HG03469 (cell line): ENCODE measurements at regions not wholly inside any gene's neighbourhood (a gene's known extent, or its start where the extent isn't known, plus 50 kb on each side); places are given as distances from the start of the nearest gene placed in this dataset.
"Not testable (repeated sequence)": the region's sequence is repeated elsewhere in the genome, so short reads cannot be mapped to it uniquely, and the experiment has no call there.

Source experiments
- ATAC-seq: cut with Tn5 transposase; IDR thresholded peaks from one replicate; pipeline ENCODE4 v1.9.1; 2021; ENCODE audit warnings: mild to moderate bottlenecking, moderate library complexity, moderate number of reproducible peaks; ENCODE audit not compliant: unreplicated experiment

DNA sequence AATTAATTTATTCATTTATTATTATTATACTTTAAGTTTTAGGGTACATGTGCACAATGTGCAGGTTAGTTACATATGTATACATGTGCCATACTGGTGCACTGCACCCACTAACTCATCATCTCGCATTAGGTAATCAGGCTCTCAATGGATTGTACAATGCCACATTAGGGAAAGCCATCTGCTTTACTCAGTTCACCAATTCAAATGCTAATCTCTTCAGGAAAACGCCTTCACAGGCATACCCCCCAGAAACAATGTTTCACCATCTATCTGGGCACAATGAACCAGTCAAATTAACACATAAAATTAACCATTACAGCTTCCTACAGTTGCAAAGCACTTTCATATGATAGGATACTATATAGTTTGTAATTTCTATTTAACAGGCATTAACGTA is 84.8 kb upstream of the DNAJC10 start:
- no peak for ATAC-seq

DNA sequence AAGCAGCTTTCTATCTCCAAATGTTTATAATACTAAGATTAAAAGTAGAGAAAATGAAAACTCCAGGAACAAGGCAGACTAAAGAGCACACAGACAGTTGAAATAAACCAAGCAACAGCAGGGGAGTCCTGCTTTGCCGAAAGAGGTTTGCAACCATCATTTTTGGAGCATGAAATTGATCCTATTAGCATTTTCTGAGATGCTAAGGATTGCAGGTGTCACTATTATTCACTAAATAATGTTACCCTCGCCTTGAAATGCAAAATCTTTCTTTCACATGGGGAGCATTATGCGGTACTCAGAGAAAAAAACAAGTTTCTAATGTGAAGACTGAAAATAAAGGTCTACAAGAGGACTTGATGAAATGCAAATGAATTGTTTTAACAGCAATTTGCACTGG is 81.7 kb upstream of the DNAJC10 start:
- ATAC-seq: no peak

DNA sequence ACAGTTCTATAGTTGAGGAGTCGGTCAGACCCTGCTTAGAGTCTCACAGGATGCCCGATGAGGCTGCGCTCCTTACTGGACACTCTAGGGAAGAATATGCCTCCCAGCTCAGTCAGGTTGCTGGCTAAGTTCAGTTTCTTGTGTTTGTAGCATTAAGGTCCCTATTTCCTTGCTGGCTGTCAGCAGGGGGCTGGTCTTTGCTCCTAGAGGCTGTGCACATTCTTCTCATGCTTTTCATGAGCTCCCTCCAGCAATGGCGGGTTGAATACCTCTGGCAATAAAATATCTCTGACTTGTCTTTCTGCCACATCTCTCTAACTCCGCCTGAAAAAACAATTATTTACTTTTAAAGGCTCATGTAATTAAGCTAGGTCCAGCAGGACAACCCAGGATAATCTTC is 79.4 kb upstream of the DNAJC10 start:
- ATAC-seq: no peak

DNA sequence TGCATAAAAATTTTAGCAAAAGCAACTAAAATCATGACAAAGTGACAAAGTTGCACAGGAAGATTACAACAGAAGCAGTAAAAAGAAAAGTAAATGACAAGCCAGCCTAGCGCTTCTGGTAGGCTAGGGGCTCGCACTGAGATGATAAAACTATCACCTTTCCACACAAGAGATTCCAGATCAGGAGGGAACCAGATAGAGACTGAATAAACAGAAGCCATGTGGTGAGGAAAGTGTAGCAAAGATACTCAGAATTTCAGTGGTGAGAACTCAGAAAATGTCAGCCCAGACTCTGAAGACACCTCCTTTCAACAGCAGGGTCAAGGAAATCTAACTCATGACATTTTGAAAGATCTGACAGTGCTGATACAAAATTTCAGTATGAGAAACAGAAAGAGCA is 77.4 kb upstream of the DNAJC10 start:
- no peak for ATAC-seq

DNA sequence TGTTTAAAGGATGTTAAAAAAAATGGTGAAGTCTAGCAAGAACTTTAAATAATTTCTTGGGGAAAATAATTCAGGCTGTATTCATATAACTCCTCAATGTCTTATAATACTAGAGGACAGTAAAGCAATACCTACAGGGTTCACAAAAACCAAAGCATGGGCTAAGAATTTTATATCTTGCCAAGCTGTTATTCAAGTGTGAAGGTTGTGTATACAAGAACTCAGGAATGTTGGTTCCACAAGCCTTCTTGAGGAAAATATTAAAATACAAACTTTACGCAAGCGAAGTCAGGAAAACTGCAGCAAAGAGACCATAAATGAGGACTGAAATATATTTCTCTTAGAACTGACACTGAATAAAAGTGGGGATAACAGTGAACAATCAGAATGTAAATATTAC is 76.1 kb upstream of the DNAJC10 start:
- ATAC-seq: no peak

DNA sequence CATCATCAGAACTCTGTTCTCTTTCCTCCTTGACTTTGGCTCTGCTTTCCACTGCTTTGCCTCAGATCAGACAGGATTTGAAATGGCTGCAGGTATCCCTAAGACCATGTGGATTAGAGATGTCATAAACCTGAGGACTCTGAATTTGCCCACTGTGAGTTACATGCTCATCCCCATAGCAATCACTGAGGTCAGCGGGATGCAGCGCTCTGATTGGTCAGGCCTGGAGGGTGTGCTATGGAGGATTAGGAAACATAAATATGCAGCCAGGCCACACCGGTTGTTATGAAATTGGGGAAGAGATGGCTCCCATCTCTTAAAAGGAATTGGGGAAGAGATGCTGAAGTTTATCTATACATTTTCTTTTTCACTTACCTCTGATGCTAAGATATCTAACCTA is 73.7 kb upstream of the DNAJC10 start:
- peak; percentile 100 for ATAC-seq

DNA sequence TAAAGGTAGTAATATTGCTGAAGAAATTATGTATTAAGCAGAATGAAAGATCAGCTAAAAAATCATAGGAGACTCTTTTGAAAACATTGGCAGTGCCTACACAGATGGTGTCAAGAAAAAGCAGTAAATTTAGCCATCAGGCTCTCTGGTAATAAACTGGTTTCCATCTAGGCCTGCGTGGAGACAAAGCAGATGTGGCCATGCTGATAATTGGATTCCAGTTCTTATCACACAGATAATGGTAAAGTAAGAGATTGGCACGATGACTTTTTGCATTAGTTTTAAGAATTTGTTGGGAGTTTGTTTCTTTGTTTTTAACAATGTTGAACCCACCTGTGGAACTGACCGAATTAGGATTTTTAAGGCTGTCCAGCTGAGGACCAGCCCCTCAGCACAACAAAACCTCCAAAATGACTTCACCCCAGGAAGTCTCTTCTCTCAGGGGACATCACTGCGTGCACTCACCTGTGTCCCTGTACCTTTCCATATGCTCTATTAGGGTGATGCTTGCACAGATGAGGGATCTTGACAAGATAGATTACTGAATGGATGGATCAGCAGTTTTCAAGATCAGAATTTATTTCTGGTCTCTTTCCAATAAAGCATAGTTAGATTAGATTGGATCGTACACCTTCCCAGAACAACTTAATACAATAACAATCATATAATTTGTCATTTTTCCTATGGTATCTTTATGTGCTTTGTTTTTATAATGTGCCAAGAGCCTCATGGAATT is 69.1 kb upstream of the DNAJC10 start:
- no peak for ATAC-seq

DNA sequence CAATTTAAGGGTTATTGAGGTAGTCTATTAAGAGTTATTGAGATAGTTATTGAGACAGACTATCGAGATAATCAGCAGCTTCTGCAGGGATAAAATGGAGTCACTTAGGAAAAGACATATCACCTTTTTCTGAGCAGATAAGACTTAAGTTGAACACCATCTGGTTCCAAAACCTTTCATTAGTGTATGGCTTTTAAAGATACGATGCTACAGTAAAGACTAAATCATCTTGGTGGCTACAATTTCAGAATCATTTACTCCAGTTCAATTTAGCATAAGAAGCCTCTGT is 68.6 kb upstream of the DNAJC10 start:
- no peak for ATAC-seq

DNA sequence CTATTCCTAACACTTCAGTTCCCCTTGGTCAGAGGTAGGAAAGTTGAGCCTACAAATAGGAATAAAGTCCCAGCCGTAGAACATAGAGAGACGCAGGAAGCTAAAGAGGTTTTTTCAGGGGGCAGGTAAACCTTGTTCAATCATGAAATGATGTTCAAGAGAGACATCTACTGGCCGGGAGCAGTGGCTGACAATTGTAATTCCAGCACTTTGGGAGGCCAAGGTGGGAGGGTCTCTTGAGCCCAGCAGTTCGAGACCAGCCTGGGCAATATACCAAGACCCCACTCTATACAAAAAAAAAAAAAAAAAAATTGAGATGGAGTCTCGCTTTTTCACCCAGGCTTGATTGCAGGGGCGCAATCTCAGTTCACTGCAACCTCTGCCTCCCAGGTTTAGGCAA is 66.7 kb upstream of the DNAJC10 start:
- peak; percentile 46 for ATAC-seq

DNA sequence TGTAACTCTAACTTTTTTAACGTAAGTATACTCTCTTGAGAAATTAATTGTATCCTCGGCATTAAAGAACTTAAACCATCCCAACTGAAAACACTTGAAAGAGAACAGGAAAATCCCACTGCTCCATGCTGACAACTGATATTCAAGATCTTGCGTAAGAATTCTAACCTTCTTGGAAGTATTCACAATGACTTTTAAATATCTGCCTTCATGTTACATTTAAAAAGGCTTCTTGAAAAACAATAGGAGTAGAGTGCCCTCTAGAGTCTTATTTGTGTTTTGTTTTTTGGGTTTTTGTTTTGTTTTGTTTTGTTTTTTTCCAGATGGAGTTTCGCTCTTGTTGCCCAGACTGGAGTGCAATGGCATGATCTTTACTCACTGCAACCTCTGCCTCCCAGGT is 65.4 kb upstream of the DNAJC10 start:
- no peak for ATAC-seq

DNA sequence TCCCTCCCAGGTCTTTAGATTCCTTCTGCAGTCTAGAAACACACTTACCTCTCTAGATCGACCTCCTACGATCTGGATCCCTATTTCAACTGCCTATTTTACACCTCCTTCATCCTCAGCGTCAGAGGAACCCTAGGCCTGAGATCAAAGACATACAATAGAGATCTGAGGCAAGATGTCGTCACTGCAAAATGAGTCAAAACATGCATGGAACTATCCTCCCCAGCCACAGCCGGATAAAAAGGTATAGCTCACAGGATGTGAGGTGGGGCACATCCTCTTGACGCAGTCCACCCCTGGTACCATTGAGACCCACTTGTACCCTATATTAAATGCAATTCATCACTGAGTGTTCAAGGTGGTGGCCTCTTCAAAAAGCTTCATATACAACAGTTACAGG is 63.7 kb upstream of the DNAJC10 start:
- ATAC-seq: no peak

DNA sequence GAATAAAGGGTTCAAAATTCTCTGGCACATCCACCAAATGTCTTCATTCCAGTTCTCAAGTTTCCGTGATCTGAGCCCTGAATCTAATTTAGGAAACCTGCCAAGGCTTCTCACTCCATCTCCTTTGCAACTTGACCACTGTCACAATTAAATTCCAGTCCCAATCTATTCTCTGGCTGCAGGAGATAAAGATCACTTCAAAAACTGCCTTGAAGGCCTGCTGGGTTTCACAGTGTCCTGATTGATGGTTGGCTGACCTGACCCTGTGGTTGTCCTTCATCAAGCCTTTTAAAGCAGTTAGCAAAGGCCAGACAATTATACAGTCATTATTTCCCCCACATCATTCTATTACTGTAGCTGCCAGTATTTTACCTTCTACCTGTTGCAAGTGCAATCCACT is 60.3 kb upstream of the DNAJC10 start:
- no peak for ATAC-seq

DNA sequence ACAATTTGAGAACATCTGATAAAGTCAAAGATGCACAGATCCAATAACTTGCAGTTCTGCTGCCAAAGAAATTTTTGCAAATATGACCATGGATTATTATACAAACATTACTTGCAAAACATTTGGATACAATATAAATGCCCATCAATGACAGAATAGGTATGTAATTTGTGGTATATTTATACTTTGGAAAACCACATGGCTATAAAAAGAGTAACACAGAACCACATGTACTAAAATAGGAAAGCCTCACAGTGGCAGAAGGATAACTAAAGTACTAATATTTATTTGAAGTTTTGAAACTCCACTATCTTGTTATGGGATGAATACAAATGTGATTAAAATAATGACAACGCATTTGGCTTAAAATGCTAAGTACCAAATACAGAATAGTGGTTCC is 51.8 kb upstream of the DNAJC10 start:
- no peak for ATAC-seq

DNA sequence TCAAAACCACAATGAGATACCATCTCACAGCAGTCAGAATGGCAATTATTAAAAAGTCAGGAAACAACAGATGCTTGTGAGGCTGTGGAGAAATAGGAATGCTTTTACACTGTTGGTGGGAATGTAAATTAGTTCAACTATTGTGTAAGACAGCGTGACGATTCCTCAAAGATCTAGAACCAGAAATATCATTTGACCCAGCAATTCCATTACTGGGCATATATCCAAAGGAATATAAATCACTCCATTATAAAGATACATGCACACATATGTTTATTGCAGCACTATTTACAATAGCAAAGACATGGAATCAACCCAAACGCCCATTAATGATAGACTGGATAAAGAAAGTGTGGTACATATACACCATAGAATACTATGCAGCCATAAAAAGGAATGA is 50.6 kb upstream of the DNAJC10 start:
- not testable (repeated sequence) for ATAC-seq
